IMR-90 (cell line): ENCODE measurements at regions not wholly inside any gene's neighbourhood (a gene's known extent, or its start where the extent isn't known, plus 50 kb on each side); places are given as distances from the start of the nearest gene placed in this dataset.

ENCODE experiments used
- ATAC-seq: fragments of 200-7000 bp; cut with Tn5 transposase; 2 replicates; pipeline ENCODE4 v1.9.1; 2020; ENCODE audit warnings: low read depth, mild to moderate bottlenecking, moderate library complexity
- BruUV-seq: library from RNA; stranded (reverse); fragments of 400-500 nt; replicated peaks from 2 replicates; lab custom pipeline; 2021; lab: Mats Ljungman, UMichigan
- CTCF ChIA-PET: fragments of 300-600 bp; formaldehyde crosslinking; extraction: SDS; loops from one replicate; lab custom pipeline; 2021; ENCODE audit warnings: antibody characterized with exemption; lab: Yijun Ruan, JAX
- POLR2A ChIA-PET: fragments of 300-600 bp; sonication (Branson Sonifier 250); formaldehyde crosslinking; loops from one replicate; lab custom pipeline; 2022; ENCODE audit warnings: antibody characterized with exemption; ENCODE audit not compliant: unreplicated experiment; lab: Charles Lee
- DNase-seq: peaks from one replicate; pipeline ENCODE4 v3.0.0; 2013
- H2AFZ ChIP-seq: replicated peaks from 2 replicates; pipeline ENCODE3; 2013; ENCODE audit warnings: low read length, mild to moderate bottlenecking; ENCODE audit not compliant: poor library complexity
- H2AK5ac ChIP-seq: 2 replicates; pipeline ENCODE4 v1.6.1; 2013; ENCODE audit warnings: low read depth, low read length, inconsistent platforms
- H2AK9ac ChIP-seq: replicated peaks from 2 replicates; pipeline ENCODE3; 2013; ENCODE audit warnings: mild to moderate bottlenecking, low read depth, low read length, moderate library complexity; ENCODE audit not compliant: poor library complexity
- H2BK120ac ChIP-seq: 2 replicates; pipeline ENCODE4 v1.6.1; 2013; ENCODE audit warnings: low read depth, low read length, inconsistent platforms
- H2BK15ac ChIP-seq: 3 replicates; pipeline ENCODE4 v1.6.1; 2013; ENCODE audit warnings: low read depth, low read length, inconsistent platforms
- H2BK20ac ChIP-seq: 2 replicates; pipeline ENCODE4 v1.6.1; 2013; ENCODE audit warnings: low read depth, mild to moderate bottlenecking, inconsistent platforms, low read length, moderate library complexity
- H2BK5ac ChIP-seq: 2 replicates; pipeline ENCODE4 v1.6.1; 2013; ENCODE audit warnings: mild to moderate bottlenecking, low read depth, low read length, inconsistent platforms; ENCODE audit not compliant: poor library complexity, severe bottlenecking
- H3K14ac ChIP-seq: replicated peaks from 2 replicates; pipeline ENCODE4 v1.6.1; 2013; ENCODE audit warnings: low read depth, low read length, inconsistent platforms
- H3K18ac ChIP-seq: 2 replicates; pipeline ENCODE4 v1.6.1; 2013; ENCODE audit warnings: low read depth, low read length, control low read depth
- H3K23ac ChIP-seq: 2 replicates; pipeline ENCODE4 v1.6.1; 2013; ENCODE audit warnings: low read depth, low read length, inconsistent platforms
- H3K27ac ChIP-seq: 2 replicates; pipeline ENCODE4 v1.5.1; 2013; ENCODE audit warnings: mild to moderate bottlenecking, control low read depth, low read length; ENCODE audit not compliant: insufficient read depth
- H3K27me3 ChIP-seq: 2 replicates; pipeline ENCODE4 v1.6.1; 2013; ENCODE audit warnings: low read length; ENCODE audit not compliant: control insufficient read depth, insufficient read depth
- H3K36me3 ChIP-seq: 2 replicates; pipeline ENCODE4 v1.6.1; 2013; ENCODE audit warnings: low read length, mixed read lengths; ENCODE audit not compliant: control insufficient read depth, insufficient read depth
- H3K4ac ChIP-seq: 2 replicates; pipeline ENCODE4 v1.6.1; 2013; ENCODE audit warnings: low read depth, low read length, inconsistent platforms
- H3K4me1 ChIP-seq: 2 replicates; pipeline ENCODE4 v1.6.1; 2013; ENCODE audit warnings: low read length, mixed read lengths; ENCODE audit not compliant: control insufficient read depth, insufficient read depth
- H3K4me2 ChIP-seq: 2 replicates; pipeline ENCODE4 v1.6.1; 2013; ENCODE audit warnings: low read depth, mild to moderate bottlenecking, control low read depth, low read length, moderate library complexity
- H3K4me3 ChIP-seq: 2 replicates; pipeline ENCODE4 v1.5.1; 2013; ENCODE audit warnings: low read depth, mild to moderate bottlenecking, control low read depth, low read length, moderate library complexity; ENCODE audit not compliant: insufficient read depth
- H3K56ac ChIP-seq: 2 replicates; pipeline ENCODE4 v1.6.1; 2013; ENCODE audit warnings: low read length, inconsistent platforms; ENCODE audit not compliant: insufficient read depth; ENCODE audit errors: extremely low read depth
- H3K79me1 ChIP-seq, 2 experiments: 2 replicates each; pipeline ENCODE4 v1.6.1; 2013; ENCODE audit warnings: low read length in 2 of 2, inconsistent platforms in 1 of 2, low read depth in 1 of 2
- H3K9ac ChIP-seq: 2 replicates; pipeline ENCODE4 v1.6.1; 2013; ENCODE audit warnings: low read depth, low read length, control low read depth
- H3K9me1 ChIP-seq: 2 replicates; pipeline ENCODE4 v1.6.1; 2013; ENCODE audit warnings: low read length, inconsistent platforms; ENCODE audit not compliant: insufficient read depth
- H3K9me3 ChIP-seq: 2 replicates; pipeline ENCODE4 v1.6.1; 2013; ENCODE audit warnings: low read length; ENCODE audit not compliant: control insufficient read depth, insufficient read depth
- H4K20me1 ChIP-seq: 2 replicates; pipeline ENCODE4 v1.6.1; 2013; ENCODE audit warnings: low read length, inconsistent platforms; ENCODE audit not compliant: insufficient read depth
- H4K5ac ChIP-seq: 2 replicates; pipeline ENCODE4 v1.6.1; 2013; ENCODE audit warnings: mild to moderate bottlenecking, low read depth, low read length, control low read depth
- H4K8ac ChIP-seq, 2 experiments: 2 replicates each; pipeline ENCODE4 v1.6.1; 2013; ENCODE audit warnings: low read depth in 2 of 2, low read length in 2 of 2, control low read depth in 1 of 2, inconsistent platforms in 1 of 2
- H4K91ac ChIP-seq: 2 replicates; pipeline ENCODE4 v1.6.1; 2013; ENCODE audit warnings: low read depth, low read length, inconsistent platforms; ENCODE audit not compliant: insufficient read depth
- CEBPB ChIP-seq: IDR thresholded peaks from 2 replicates; pipeline ENCODE4 v1.6.1; 2012; ENCODE audit warnings: low read depth, low read length, improper control_type of control experiment
- MAZ ChIP-seq: IDR thresholded peaks from 2 replicates; pipeline ENCODE4 v1.6.1; 2012; ENCODE audit warnings: low read depth, mild to moderate bottlenecking, low read length, improper control_type of control experiment, moderate library complexity, borderline replicate concordance
- WGBS, 2 experiments: methylation state at CpG; one replicate each; pipeline versions ENCODE4 v1.1.5 to v1.1.7; 2013; ENCODE audit warnings: missing lambda C conversion rate in 2 of 2; ENCODE audit not compliant: insufficient read length in 1 of 2; ENCODE audit errors: extremely low coverage in 2 of 2; 5-methylcytosine and 5-hydroxymethylcytosine counted together
- dilution Hi-C: fragments of 300-500 bp; cut with HindIII; formaldehyde crosslinking; loops from one replicate; pipeline ENCODE4 v1.14.3; 2018; ENCODE audit warnings: low sequenced_read_pairs; ENCODE audit not compliant: unreplicated experiment
- in situ Hi-C: fragments of 300-500 bp; cut with MboI; formaldehyde crosslinking; loops from 3 replicates; pipeline ENCODE4 v1.14.3; 2019; ENCODE audit warnings: low sequenced_read_pairs, inconsistent platforms, mixed read lengths
- intact Hi-C: fragments of 100-400 bp; cut with micrococcal nuclease; formaldehyde crosslinking; loops from 2 replicates; pipeline ENCODE4 v1.10.0; 2022

DNA sequence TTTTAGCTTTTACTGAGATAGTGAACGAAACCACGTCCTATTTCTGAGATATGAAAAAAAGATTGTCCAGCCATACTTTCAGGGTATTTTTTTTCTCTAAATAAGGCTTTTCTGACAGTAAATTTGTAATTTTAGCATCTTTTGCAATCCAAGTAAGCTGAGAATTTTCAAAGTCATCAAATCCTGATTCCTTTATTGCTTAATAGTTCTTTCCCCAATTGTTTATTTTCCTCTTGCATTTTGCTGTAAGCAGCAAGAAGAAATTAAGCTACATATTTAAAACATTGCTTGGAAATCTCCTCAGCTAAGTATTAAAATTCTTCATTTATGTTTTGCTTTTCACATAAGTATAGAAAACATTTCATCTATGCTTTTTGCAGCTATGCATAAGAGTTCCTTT is 493.3 kb upstream of the CCDC179 start:
- TF ChIP-seq MAZ: no peak
- peak; percentile 39; the same call in 1 of the 2 replicates for TF ChIP-seq CEBPB
- Histone ChIP-seq H3K4me3 (no peak overlapping the region), H3K18ac (no peak overlapping the region), H4K8ac (no peak overlapping the region), H3K4me1 (no peaks in the 10 kb centered on the region; the same call in 1 of the 2 replicates), H3K79me1 (no peaks in the 10 kb centered on the region), H3K27me3 (no peaks in the 10 kb centered on the region), H3K9ac (no peak overlapping the region), H4K5ac (no peak overlapping the region), H4K20me1 (no peaks in the 10 kb centered on the region), H2BK20ac (no peak overlapping the region), H2BK120ac (no peak overlapping the region), H2BK5ac (no peak overlapping the region), H3K36me3 (no peaks in the 10 kb centered on the region), H3K27ac (no peak overlapping the region; the same call in 1 of the 2 replicates), H4K91ac (no peak overlapping the region), H3K14ac (no peak overlapping the region), H2AK9ac (no peak overlapping the region), H3K9me1 (no peaks in the 10 kb centered on the region), H3K9me3 (peaks cover 1% of the 10 kb centered on the region; the same call in 1 of the 2 replicates), H2BK15ac (no peak overlapping the region), H3K4ac (no peak overlapping the region), H3K4me2 (no peak overlapping the region), H3K23ac (no peak overlapping the region), H2AFZ (no peak overlapping the region), H2AK5ac (no peak overlapping the region), H3K56ac (no peak overlapping the region)
- ATAC-seq: no peak
- in situ Hi-C loops (no loop called here), dilution Hi-C loops (no loop called here), intact Hi-C loops (no loop called here)
- DNase-seq: peak; percentile 26
- POLR2A ChIA-PET: no interaction called here
- CTCF ChIA-PET: no interaction called here
- WGBS, 2 experiments: no CpG with 5 or more reads among the region's 2 CpGs
- no TSS peak for BruUV-seq
